SK-N-SH (cell line): ENCODE measurements at regions not wholly inside any gene's neighbourhood (a gene's known extent, or its start where the extent isn't known, plus 50 kb on each side); places are given as distances from the start of the nearest gene placed in this dataset.
A peak's percentile ranks its signal among the peaks of the same experiment; 100 is the strongest.

ENCODE experiments used
- CTCF ChIA-PET: fragments of 300-600, 350-600 bp; formaldehyde crosslinking; extraction: SDS; loops from one replicate; lab custom pipeline; 2021; lab: Yijun Ruan, JAX
- POLR2A ChIA-PET: fragments of 350-600 bp; sonication (Branson Sonifier 250); formaldehyde crosslinking; extraction: SDS; loops from one replicate; lab custom pipeline; 2020; ENCODE audit warnings: antibody characterized with exemption, inconsistent platforms; lab: Yijun Ruan, JAX
- DNase-seq: peaks from one replicate; pipeline ENCODE4 v3.0.0; 2012
- H2AFZ ChIP-seq: fragments of 200-600 bp; sonication (generic); 2 replicates; pipeline ENCODE4 v1.8.1; 2016; ENCODE audit warnings: antibody characterized with exemption, mild to moderate bottlenecking, low read depth
- H3F3A ChIP-seq: fragments of 200-600 bp; sonication (generic); replicated peaks from 2 replicates; pipeline ENCODE3; 2016; ENCODE audit warnings: antibody characterized with exemption, mild to moderate bottlenecking; ENCODE audit not compliant: insufficient read depth
- H3K27ac ChIP-seq, 2 experiments: fragments of 200-500 bp in 1 of 2; fragments of 200-600 bp in 1 of 2; sonication (Bioruptor generic) in 1 of 2; sonication (generic), shearing (Covaris generic) in 1 of 2; 2 replicates each; pipeline versions ENCODE4 v1.5.1 to v1.6.1; 2014 to 2016; ENCODE audit warnings: low read depth in 2 of 2, inconsistent platforms in 1 of 2, low read length in 1 of 2, mild to moderate bottlenecking in 1 of 2, mixed read lengths in 1 of 2
- H3K27me3 ChIP-seq: fragments of 200-600 bp; sonication (generic), shearing (Covaris generic); 2 replicates; pipeline ENCODE4 v1.6.1; 2016; ENCODE audit warnings: mixed run types; ENCODE audit not compliant: insufficient read depth
- H3K36me3 ChIP-seq, 2 experiments: fragments of 200-500 bp in 1 of 2; fragments of 200-600 bp in 1 of 2; sonication (Bioruptor generic) in 1 of 2; sonication (generic) in 1 of 2; replicated peaks in 1 of 2; 2 replicates each; pipeline versions ENCODE3 to v1.5.1; 2014 to 2016; ENCODE audit warnings: low read length in 1 of 2, mild to moderate bottlenecking in 1 of 2; ENCODE audit not compliant: insufficient read depth in 2 of 2, control insufficient read depth in 1 of 2
- H3K4me1 ChIP-seq, 2 experiments: fragments of 200-500 bp in 1 of 2; fragments of 200-600 bp in 1 of 2; sonication (Bioruptor generic) in 1 of 2; sonication (generic), shearing (Covaris generic) in 1 of 2; 2 replicates each; pipeline versions ENCODE4 v1.5.1 to v1.6.1; 2014 to 2016; ENCODE audit warnings: low read depth in 1 of 2, low read length in 1 of 2, mixed run types in 1 of 2; ENCODE audit not compliant: insufficient read depth in 2 of 2, control insufficient read depth in 1 of 2
- H3K4me2 ChIP-seq: fragments of 200-600 bp; sonication (generic), shearing (Covaris generic); 2 replicates; pipeline ENCODE4 v1.6.1; 2017; ENCODE audit warnings: mixed run types
- H3K4me3 ChIP-seq, 2 experiments: fragments of 200-500 bp in 1 of 2; fragments of 200-600 bp in 1 of 2; sonication (Bioruptor generic) in 1 of 2; sonication (generic), shearing (Covaris generic) in 1 of 2; 2 replicates each; pipeline versions ENCODE4 v1.5.1 to v1.8.1; 2014 to 2016; ENCODE audit warnings: low read depth in 2 of 2, inconsistent platforms in 1 of 2, low read length in 1 of 2, mild to moderate bottlenecking in 1 of 2, mixed read lengths in 1 of 2, moderate library complexity in 1 of 2
- H3K79me2 ChIP-seq: fragments of 200-600 bp; sonication (generic); 2 replicates; pipeline ENCODE4 v1.8.1; 2017; ENCODE audit warnings: mild to moderate bottlenecking; ENCODE audit not compliant: insufficient read depth
- H3K9ac ChIP-seq: fragments of 200-600 bp; sonication (generic); 2 replicates; pipeline ENCODE4 v1.6.1; 2017; ENCODE audit warnings: mixed run types
- H3K9me2 ChIP-seq: fragments of 200-600 bp; sonication (generic); 2 replicates; pipeline ENCODE4 v1.6.1; 2017; ENCODE audit warnings: mixed run types
- H3K9me3 ChIP-seq: fragments of 200-600 bp; sonication (generic); 2 replicates; pipeline ENCODE4 v1.6.1; 2017; ENCODE audit warnings: mixed run types, mild to moderate bottlenecking, moderate library complexity
- H4K20me1 ChIP-seq: fragments of 200-600 bp; sonication (generic); 2 replicates; pipeline ENCODE4 v1.6.1; 2017; ENCODE audit warnings: mild to moderate bottlenecking, mixed run types; ENCODE audit not compliant: insufficient read depth
- CHD2 ChIP-seq: fragments of 150-350 bp; IDR thresholded peaks from 2 replicates; pipeline ENCODE4 v1.6.1; 2018; ENCODE audit warnings: low read length; ENCODE audit not compliant: partially characterized antibody
- EP300 ChIP-seq, 2 experiments: IDR thresholded peaks; 2 replicates each; pipeline versions ENCODE4 v1.4.0 to v1.6.1; 2012; ENCODE audit warnings: borderline replicate concordance in 1 of 2, low read depth in 1 of 2, low read length in 1 of 2
- EZH2phosphoT487 ChIP-seq: fragments of 200-600 bp; sonication (generic); IDR thresholded peaks from 2 replicates; pipeline ENCODE4 v1.6.1; 2017; ENCODE audit warnings: low read depth, mixed run types, mild to moderate bottlenecking, antibody characterized with exemption, moderate library complexity, borderline replicate concordance
- FOXJ3 ChIP-seq: sonication (generic); formaldehyde crosslinking; IDR thresholded peaks from 2 replicates; pipeline ENCODE4 v1.5.1; 2020; ENCODE audit warnings: mild to moderate bottlenecking, missing genetic modification reagents
- FOXM1 ChIP-seq: IDR thresholded peaks from 2 replicates; pipeline ENCODE4 v1.4.0; 2012; ENCODE audit warnings: low read depth, mild to moderate bottlenecking
- GATA2 ChIP-seq: sonication (generic); formaldehyde crosslinking; IDR thresholded peaks from 2 replicates; pipeline ENCODE4 v1.5.0; 2020; ENCODE audit warnings: mild to moderate bottlenecking, missing genetic modification reagents
- JUND ChIP-seq: IDR thresholded peaks from 2 replicates; pipeline ENCODE4 v1.4.0; 2012
- NFIC ChIP-seq: IDR thresholded peaks from 2 replicates; pipeline ENCODE4 v1.4.0; 2012; ENCODE audit warnings: borderline replicate concordance
- POLR2AphosphoS5 ChIP-seq: IDR thresholded peaks from 2 replicates; pipeline ENCODE4 v1.6.1; 2012; ENCODE audit warnings: low read depth, low read length
- RAD21 ChIP-seq: IDR thresholded peaks from 2 replicates; pipeline ENCODE4 v1.6.1; 2012; ENCODE audit warnings: mild to moderate bottlenecking, low read length
- RCOR1 ChIP-seq: fragments of 150-350 bp; IDR thresholded peaks from 2 replicates; pipeline ENCODE4 v1.6.1; 2017; ENCODE audit warnings: antibody characterized with exemption, low read length
- RFX5 ChIP-seq: IDR thresholded peaks from 2 replicates; pipeline ENCODE4 v1.6.1; 2012; ENCODE audit warnings: mild to moderate bottlenecking, improper control_type of control experiment, low read length
- SIN3A ChIP-seq: IDR thresholded peaks from 2 replicates; pipeline ENCODE4 v1.6.1; 2012; ENCODE audit warnings: low read depth, mild to moderate bottlenecking, low read length, moderate library complexity, borderline replicate concordance
- SMC3 ChIP-seq: IDR thresholded peaks from 2 replicates; pipeline ENCODE4 v1.6.1; 2012; ENCODE audit warnings: low read depth, low read length, improper control_type of control experiment
- TCF12 ChIP-seq: IDR thresholded peaks from 2 replicates; pipeline ENCODE4 v1.4.0; 2012
- YY1 ChIP-seq: IDR thresholded peaks from 2 replicates; pipeline ENCODE4 v1.4.0; 2012; ENCODE audit warnings: low read depth, mild to moderate bottlenecking
- WGBS: methylation state at CpG from one replicate; pipeline ENCODE4 v1.1.6; 2017; ENCODE audit warnings: low lambda C conversion rate; 5-methylcytosine and 5-hydroxymethylcytosine counted together
- TF ChIP-seq, protein P1 (sequence below): IDR thresholded peaks from 2 replicates; pipeline ENCODE4 v1.4.0; 2012; ENCODE audit warnings: low read depth, borderline replicate concordance
- TF ChIP-seq, protein P2 (sequence below): IDR thresholded peaks from 2 replicates; pipeline ENCODE4 v1.4.0; 2012; ENCODE audit warnings: low read depth, borderline replicate concordance
- TF ChIP-seq, protein P3 (sequence below): IDR thresholded peaks from 2 replicates; pipeline ENCODE4; 2012
- TF ChIP-seq, protein P4 (sequence below): IDR thresholded peaks from 2 replicates; pipeline ENCODE4 v1.4.0; 2012; ENCODE audit warnings: low read depth

DNA sequence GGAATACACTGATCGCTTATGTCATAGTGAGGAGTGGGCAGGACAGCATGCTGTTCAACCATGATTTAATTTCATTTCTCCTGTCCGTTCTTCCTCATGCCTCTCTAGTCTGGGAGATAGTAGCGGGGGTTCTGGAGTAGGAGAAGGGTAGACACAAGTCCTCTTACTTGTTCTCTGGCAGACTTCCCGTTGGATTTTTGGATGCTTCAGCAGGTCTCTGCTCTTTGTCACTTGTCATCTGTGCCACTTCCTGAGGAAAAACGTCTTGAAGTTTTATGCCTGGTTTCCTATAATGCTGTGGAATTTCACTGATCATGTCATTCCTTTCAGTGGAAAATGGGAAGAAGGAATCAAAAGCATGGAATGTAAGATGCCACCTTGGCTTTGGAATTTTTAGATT lies 154.7 kb downstream of the GATB start:
- H3K79me2 ChIP-seq = no peaks in the 10 kb centered on the region
- 57% methylated on average over 5 of the region's 5 CpGs for WGBS
- CTCF ChIA-PET = interaction anchor here (1.0 to 3.0 kb wide), 4 partner anchors 24 to 489 kb away, joined by 3 to 15 read pairs (median 8); partner anchors contain the start of gene PRSS48

DNA sequence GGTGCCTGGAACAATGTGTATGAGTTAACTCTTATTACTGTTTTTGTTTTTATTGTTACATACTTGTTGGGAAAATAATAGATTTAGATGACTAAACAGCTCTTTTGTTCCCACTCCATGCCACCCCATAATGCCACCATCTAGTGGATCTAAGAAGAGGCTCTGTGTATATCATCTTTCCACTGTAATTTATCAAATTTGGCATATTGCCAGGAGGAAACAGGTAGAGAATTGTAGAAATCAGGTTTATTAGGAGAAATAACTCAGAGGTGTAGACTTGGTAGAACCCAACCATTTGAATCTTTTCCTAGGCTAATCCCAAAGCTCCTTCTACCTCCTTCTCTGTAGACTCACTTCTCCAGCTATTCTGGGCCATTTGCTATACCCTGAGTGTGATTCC lies 150.6 kb downstream of the GATB start:
- Histone ChIP-seq H3K27ac (no peak overlapping the region), H3K36me3 (no peaks in the 10 kb centered on the region), H3K79me2 (no peaks in the 10 kb centered on the region), H4K20me1 (no peaks in the 10 kb centered on the region), H3K4me3 (no peak overlapping the region), H3F3A (no peaks in the 10 kb centered on the region), H3K27me3 (no peaks in the 10 kb centered on the region), H3K4me2 (no peak overlapping the region), H2AFZ (no peak overlapping the region), H3K9me3 (no peaks in the 10 kb centered on the region), H3K9ac (no peak overlapping the region), H3K4me1 (peaks cover 0 to 12% of the 10 kb centered on the region in 2 experiments; a peak in 2 of 4 replicates), H3K9me2 (no peaks in the 10 kb centered on the region)
- ChIA-PET CTCF (interaction anchor here (0.9 to 1.7 kb wide), 2 partner anchors 10 to 334 kb away, joined by 3 to 5 read pairs; partner anchors contain the start of gene PRSS48), POLR2A (no interaction called here)
- DNase-seq = no peak
- TF ChIP-seq YY1 = no peak
- no peak for TF ChIP-seq POLR2AphosphoS5
- TF ChIP-seq JUND = no peak
- TF ChIP-seq EZH2phosphoT487 = no peak
- TF ChIP-seq FOXJ3 = no peak
- TF ChIP-seq, protein P1, sequence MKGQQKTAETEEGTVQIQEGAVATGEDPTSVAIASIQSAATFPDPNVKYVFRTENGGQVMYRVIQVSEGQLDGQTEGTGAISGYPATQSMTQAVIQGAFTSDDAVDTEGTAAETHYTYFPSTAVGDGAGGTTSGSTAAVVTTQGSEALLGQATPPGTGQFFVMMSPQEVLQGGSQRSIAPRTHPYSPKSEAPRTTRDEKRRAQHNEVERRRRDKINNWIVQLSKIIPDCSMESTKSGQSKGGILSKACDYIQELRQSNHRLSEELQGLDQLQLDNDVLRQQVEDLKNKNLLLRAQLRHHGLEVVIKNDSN = no peak
- TF ChIP-seq SMC3 = no peak
- TF ChIP-seq, protein P2, sequence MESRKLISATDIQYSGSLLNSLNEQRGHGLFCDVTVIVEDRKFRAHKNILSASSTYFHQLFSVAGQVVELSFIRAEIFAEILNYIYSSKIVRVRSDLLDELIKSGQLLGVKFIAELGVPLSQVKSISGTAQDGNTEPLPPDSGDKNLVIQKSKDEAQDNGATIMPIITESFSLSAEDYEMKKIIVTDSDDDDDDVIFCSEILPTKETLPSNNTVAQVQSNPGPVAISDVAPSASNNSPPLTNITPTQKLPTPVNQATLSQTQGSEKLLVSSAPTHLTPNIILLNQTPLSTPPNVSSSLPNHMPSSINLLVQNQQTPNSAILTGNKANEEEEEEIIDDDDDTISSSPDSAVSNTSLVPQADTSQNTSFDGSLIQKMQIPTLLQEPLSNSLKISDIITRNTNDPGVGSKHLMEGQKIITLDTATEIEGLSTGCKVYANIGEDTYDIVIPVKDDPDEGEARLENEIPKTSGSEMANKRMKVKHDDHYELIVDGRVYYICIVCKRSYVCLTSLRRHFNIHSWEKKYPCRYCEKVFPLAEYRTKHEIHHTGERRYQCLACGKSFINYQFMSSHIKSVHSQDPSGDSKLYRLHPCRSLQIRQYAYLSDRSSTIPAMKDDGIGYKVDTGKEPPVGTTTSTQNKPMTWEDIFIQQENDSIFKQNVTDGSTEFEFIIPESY = no peak
- no peak for TF ChIP-seq RCOR1
- no peak for TF ChIP-seq NFIC
- TF ChIP-seq FOXM1 = no peak
- TF ChIP-seq CHD2 = no peak
- TF ChIP-seq, protein P3, sequence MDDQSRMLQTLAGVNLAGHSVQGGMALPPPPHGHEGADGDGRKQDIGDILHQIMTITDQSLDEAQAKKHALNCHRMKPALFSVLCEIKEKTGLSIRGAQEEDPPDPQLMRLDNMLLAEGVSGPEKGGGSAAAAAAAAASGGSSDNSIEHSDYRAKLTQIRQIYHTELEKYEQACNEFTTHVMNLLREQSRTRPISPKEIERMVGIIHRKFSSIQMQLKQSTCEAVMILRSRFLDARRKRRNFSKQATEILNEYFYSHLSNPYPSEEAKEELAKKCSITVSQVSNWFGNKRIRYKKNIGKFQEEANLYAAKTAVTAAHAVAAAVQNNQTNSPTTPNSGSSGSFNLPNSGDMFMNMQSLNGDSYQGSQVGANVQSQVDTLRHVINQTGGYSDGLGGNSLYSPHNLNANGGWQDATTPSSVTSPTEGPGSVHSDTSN = no peak

More for the DNA sequence above, 154.7 kb downstream of the GATB start:
- no peaks in the 10 kb centered on the region for H3K9me3 ChIP-seq
- no peaks in the 10 kb centered on the region for H4K20me1 ChIP-seq
- H3F3A ChIP-seq = no peaks in the 10 kb centered on the region
- H3K36me3 ChIP-seq = no peaks in the 10 kb centered on the region
- H3K9me2 ChIP-seq = no peaks in the 10 kb centered on the region
- H3K27ac ChIP-seq = peak overlapping the region in 1 of 2 experiments; percentile 71; a peak in 1 of 4 replicates
- no peak overlapping the region for H3K4me3 ChIP-seq
- H3K4me2 ChIP-seq = no peak overlapping the region
- no peak overlapping the region for H2AFZ ChIP-seq
- POLR2A ChIA-PET = no interaction called here
- DNase-seq = no peak
- H3K4me1 ChIP-seq = peaks cover 0 to 14% of the 10 kb centered on the region in 2 experiments; a peak in 2 of 4 replicates
- no peak overlapping the region for H3K9ac ChIP-seq
- TF ChIP-seq SIN3A (no peak), EZH2phosphoT487 (no peak), TCF12 (peak; percentile 80), RFX5 (no peak), GATA2 (CRISPR knock-in tag) (no peak), EP300 (IDR thresholded peaks at IDR 0.05; ENCODE audit: borderline replicate concordance in 1 of 2, low read depth in 1 of 2, low read length in 1 of 2) (peak in 1 of 2 experiments; percentile 35; a peak in 1 of 4 replicates), NFIC (no peak), POLR2AphosphoS5 (no peak), RAD21 (no peak)
- TF ChIP-seq, protein P1 = no peak
- TF ChIP-seq, protein P4, sequence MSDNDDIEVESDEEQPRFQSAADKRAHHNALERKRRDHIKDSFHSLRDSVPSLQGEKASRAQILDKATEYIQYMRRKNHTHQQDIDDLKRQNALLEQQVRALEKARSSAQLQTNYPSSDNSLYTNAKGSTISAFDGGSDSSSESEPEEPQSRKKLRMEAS = no peak
- TF ChIP-seq, protein P3 = peak; percentile 47
- H3K27me3 ChIP-seq = no peaks in the 10 kb centered on the region
